ENCODE measurements at regions not wholly inside any gene's neighbourhood (a gene's known extent, or its start where the extent isn't known, plus 50 kb on each side); places are given as distances from the start of the nearest gene placed in this dataset.

DNA sequence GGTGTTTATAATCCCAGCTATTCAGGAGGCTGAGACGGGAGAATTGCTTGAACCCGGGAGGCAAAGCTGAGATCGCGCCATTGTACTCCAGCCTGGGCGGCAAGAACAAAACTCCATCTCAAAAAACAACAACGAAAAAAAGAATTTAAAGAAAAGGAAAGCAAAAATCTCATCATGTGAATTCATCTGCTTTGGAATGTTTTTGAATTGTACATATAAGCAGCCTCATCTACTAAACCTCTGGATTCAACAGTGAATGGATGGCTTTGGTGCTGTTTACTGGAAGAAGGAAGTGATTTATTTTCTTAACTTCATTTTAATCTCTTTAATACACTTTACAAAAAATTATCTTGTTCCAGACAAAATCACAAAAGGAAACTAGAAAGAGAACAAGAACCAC is 51.8 kb upstream of the PNRC1 start:
- DNase-seq (no peak), ATAC-seq (ENCODE audit: low read depth in 2 of 2) (no peak)
- peaks cover 0 to 5% of the 10 kb centered on the region in 2 donors for H3K36me3 Mint-ChIP-seq
- peaks cover 0 to 1% (median 0%) of the 10 kb centered on the region in 7 donors for H3K9me3 Mint-ChIP-seq
- no peak overlapping the region for H3K4me3 Mint-ChIP-seq
- H3K27ac Mint-ChIP-seq, result peak overlapping the region in 2 of 6 donors; percentile 66 to 81
- H3K27me3 Mint-ChIP-seq, result no peaks in the 10 kb centered on the region
- H3K4me1 Mint-ChIP-seq, result peaks cover 0 to 2% (median 0%) of the 10 kb centered on the region in 3 donors

DNA sequence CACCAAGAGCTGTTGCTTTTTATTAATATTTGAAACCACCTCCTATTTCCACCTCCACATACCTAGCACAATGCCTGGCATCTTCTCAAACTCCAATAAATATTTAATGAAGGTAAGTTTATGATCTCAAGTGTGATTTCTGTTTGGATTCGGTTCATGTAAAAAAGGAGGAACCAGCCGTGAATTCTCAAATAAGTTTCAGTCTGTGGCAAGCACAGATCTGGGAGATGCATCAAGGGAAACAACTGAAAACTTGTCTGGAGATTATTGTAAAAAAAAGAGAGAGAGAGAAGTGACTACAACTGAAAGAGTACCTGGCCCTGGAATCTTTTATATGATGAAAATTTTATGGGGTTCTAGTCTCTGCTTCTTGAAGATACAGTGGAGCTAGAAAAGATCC is 52.8 kb upstream of the PNRC1 start:
- no peaks in the 10 kb centered on the region for H3K4me1 Mint-ChIP-seq
- H3K27ac Mint-ChIP-seq, result no peak overlapping the region
- H3K4me3 Mint-ChIP-seq, result no peak overlapping the region
- DNase-seq (no peak), ATAC-seq (ENCODE audit: low read depth in 2 of 2) (no peak)
- H3K36me3 Mint-ChIP-seq, result peaks cover 0 to 5% of the 10 kb centered on the region in 2 donors
- peaks cover 0 to 1% (median 0%) of the 10 kb centered on the region in 7 donors for H3K9me3 Mint-ChIP-seq
- H3K27me3 Mint-ChIP-seq, result no peaks in the 10 kb centered on the region

DNA sequence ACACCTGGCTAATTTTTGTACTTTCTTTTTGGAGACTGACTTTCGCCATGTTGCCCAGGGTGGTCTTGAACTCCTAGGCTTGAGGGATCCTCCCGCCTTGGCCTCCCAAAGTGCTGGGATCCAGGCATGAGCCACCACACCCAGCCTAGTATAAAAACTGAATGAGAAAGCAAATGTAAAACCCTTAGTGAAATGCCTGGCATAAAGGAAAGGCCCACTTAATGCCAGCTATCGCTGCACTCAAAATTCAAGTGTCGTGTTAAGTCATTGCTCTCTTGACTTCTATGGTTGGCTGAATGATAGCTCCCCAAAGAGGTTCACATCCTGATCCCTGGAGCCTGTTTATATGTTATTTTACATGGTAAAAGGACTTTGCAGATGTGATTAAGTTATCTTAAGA is 54.4 kb upstream of the PNRC1 start:
- Mint-ChIP-seq H3K4me3 (no peak overlapping the region), H3K27me3 (no peaks in the 10 kb centered on the region), H3K27ac (peak overlapping the region in 2 of 6 donors; percentile 53 to 58), H3K9me3 (peaks cover 0 to 1% (median 0%) of the 10 kb centered on the region in 7 donors), H3K36me3 (peaks cover 0 to 5% of the 10 kb centered on the region in 2 donors), H3K4me1 (no peaks in the 10 kb centered on the region)
- DNase-seq, result no peak
- no peak for ATAC-seq (ENCODE audit: low read depth in 2 of 2)

GRCh38 chr6:89025633-89026032 is 54.9 kb upstream of the PNRC1 start:
- Mint-ChIP-seq H3K27ac (peak overlapping the region in 1 of 6 donors; percentile 91), H3K9me3 (peaks cover 0 to 1% (median 0%) of the 10 kb centered on the region in 7 donors)

GRCh38 chr6:89024456-89024855 is 56.1 kb upstream of the PNRC1 start:
- H3K9me3 Mint-ChIP-seq, result peaks cover 0 to 1% (median 0%) of the 10 kb centered on the region in 7 donors
- H3K36me3 Mint-ChIP-seq, result peaks cover 0 to 5% of the 10 kb centered on the region in 2 donors
- H3K27me3 Mint-ChIP-seq, result no peaks in the 10 kb centered on the region
- no peaks in the 10 kb centered on the region for H3K4me1 Mint-ChIP-seq
- H3K4me3 Mint-ChIP-seq, result no peak overlapping the region
- ATAC-seq (ENCODE audit: low read depth in 2 of 2), result no peak
- no peak overlapping the region for H3K27ac Mint-ChIP-seq
- no peak for DNase-seq

More at GRCh38 chr6:89025633-89026032, 54.9 kb upstream of the PNRC1 start:
- no peak for DNase-seq
- Mint-ChIP-seq H3K36me3 (peaks cover 0 to 5% of the 10 kb centered on the region in 2 donors), H3K27me3 (no peaks in the 10 kb centered on the region), H3K4me1 (no peaks in the 10 kb centered on the region), H3K4me3 (no peak overlapping the region)
- ATAC-seq (ENCODE audit: low read depth in 2 of 2), result no peak

DNA sequence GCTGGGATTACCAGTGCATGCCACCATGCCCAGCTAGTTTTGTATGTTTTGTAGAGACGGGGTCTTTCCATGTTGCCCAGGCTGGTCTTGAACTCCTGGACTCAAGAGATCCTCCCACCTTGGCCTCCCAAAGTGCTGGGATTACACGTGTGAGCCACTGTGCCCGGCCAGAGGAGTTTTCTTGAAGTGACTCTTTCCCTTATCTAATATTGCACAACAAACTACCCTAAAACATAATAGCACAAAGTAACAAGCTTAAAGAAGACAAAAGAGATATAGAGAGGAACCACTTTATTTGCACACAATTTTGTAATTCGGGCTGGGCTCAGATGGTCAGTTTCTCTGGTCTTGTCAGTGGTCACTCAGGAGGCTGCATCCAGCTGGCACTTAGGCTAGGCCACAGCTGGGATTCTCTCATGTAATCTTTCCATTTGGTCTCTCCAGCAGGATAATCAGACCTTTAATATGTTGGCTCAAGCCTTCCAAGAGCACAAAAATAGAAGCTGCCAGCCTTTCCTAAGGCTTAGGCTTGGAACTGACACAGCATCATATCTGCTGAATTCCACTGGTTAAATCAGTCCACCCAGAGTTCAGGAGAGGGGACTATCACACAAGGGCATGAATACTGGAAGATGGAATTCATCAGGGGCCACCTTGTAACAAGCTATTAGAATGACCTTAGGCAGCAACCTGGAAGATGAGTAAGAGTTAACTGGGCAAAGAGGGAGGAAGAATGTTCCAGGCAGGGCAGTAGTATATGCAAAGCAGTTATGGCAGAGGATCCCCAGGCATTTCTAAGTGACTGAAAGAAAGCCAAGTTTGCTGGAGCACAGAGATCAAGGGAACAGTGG is 56.7 kb upstream of the PNRC1 start:
- no peak for ATAC-seq (ENCODE audit: low read depth in 2 of 2)
- Mint-ChIP-seq H3K9me3 (peaks cover 0 to 1% (median 0%) of the 10 kb centered on the region in 7 donors), H3K36me3 (peaks cover 0 to 5% of the 10 kb centered on the region in 2 donors), H3K4me1 (no peaks in the 10 kb centered on the region), H3K4me3 (no peak overlapping the region), H3K27me3 (no peaks in the 10 kb centered on the region), H3K27ac (peak overlapping the region in 1 of 6 donors; percentile 13)
- no peak for DNase-seq

GRCh38 chr6:89022798-89023197 is 57.8 kb upstream of the PNRC1 start:
- H3K9me3 Mint-ChIP-seq, result peaks cover 0 to 1% (median 0%) of the 10 kb centered on the region in 7 donors
- H3K4me1 Mint-ChIP-seq, result no peaks in the 10 kb centered on the region
- H3K36me3 Mint-ChIP-seq, result peaks cover 0 to 2% of the 10 kb centered on the region in 2 donors
- no peak overlapping the region for H3K27ac Mint-ChIP-seq
- ATAC-seq (ENCODE audit: low read depth in 2 of 2), result no peak
- no peaks in the 10 kb centered on the region for H3K27me3 Mint-ChIP-seq
- no peak overlapping the region for H3K4me3 Mint-ChIP-seq
- no peak for DNase-seq

DNA sequence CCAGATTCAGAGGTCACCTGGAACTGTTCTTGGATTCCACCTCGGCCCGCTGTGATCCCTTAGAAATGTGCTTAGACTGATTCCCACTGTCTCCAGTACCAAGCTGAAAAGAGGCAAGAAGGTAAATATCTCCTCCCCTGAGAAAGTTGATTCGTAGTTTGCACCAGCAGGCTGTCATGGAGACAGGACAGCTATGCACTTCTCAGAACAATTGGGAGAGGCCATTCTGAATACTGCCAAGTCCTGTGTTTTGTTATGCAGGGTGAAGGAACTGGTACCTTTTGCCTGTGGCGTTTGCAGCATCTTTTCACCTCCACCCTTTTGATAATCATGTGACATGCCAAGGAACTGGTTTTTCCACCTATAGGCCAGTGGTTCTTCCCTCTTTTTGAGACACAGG is 58.2 kb upstream of the RNGTT start:
- peaks cover 0 to 7% of the 10 kb centered on the region in 2 donors for H3K36me3 Mint-ChIP-seq
- no peak overlapping the region for H3K27ac Mint-ChIP-seq
- H3K4me3 Mint-ChIP-seq, result no peak overlapping the region
- H3K4me1 Mint-ChIP-seq, result no peaks in the 10 kb centered on the region
- ATAC-seq (ENCODE audit: low read depth in 2 of 2) (no peak), DNase-seq (no peak)
- peaks cover 0 to 8% (median 6%) of the 10 kb centered on the region in 7 donors for H3K9me3 Mint-ChIP-seq
- no peaks in the 10 kb centered on the region for H3K27me3 Mint-ChIP-seq

DNA sequence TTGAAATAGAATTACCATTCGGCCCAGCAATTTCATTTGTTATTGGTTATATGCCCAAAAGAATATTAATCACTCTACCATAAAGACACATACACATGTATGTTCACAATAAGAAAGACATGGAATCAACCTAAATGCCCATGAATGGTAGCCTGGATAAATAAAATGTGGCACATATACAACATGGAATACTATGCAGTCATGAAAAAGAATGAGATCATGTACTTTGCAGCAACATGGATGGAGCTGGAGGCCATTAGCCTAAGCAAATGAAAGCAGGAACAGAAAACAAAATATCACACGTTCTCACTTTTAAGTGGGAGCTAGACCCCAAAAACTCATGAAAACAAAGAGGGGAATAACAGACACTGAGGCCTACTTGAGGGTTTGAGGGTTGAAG is 52.6 kb upstream of the RNGTT start:
- Mint-ChIP-seq H3K27me3 (no peaks in the 10 kb centered on the region), H3K4me1 (no peaks in the 10 kb centered on the region), H3K27ac (no peak overlapping the region), H3K4me3 (no peak overlapping the region), H3K36me3 (peaks cover 0 to 9% of the 10 kb centered on the region in 2 donors), H3K9me3 (peaks cover 0 to 19% (median 9%) of the 10 kb centered on the region in 7 donors)
- ATAC-seq (ENCODE audit: low read depth in 2 of 2) (no peak), DNase-seq (no peak)

GRCh38 chr6:89013438-89013837 is 50.0 kb upstream of the RNGTT start:
- H3K27ac Mint-ChIP-seq, result no peak overlapping the region
- DNase-seq (no peak), ATAC-seq (ENCODE audit: low read depth in 2 of 2) (no peak)
- peaks cover under 1 to 2% (median under 1%) of the 10 kb centered on the region in 3 donors for H3K4me1 Mint-ChIP-seq
- no peaks in the 10 kb centered on the region for H3K27me3 Mint-ChIP-seq
- H3K36me3 Mint-ChIP-seq, result peaks cover 0 to 9% of the 10 kb centered on the region in 2 donors
- H3K4me3 Mint-ChIP-seq, result peak overlapping the region in 1 of 8 donors; percentile 44
- H3K9me3 Mint-ChIP-seq, result peaks cover 0 to 19% (median 9%) of the 10 kb centered on the region in 7 donors
